GM18858 (cell line): ENCODE measurements at regions not wholly inside any gene's neighbourhood (a gene's known extent, or its start where the extent isn't known, plus 50 kb on each side); places are given as distances from the start of the nearest gene placed in this dataset.

Source experiments
- ATAC-seq: cut with Tn5 transposase; IDR thresholded peaks from one replicate; pipeline ENCODE4 v1.9.1; 2021; ENCODE audit not compliant: unreplicated experiment

DNA sequence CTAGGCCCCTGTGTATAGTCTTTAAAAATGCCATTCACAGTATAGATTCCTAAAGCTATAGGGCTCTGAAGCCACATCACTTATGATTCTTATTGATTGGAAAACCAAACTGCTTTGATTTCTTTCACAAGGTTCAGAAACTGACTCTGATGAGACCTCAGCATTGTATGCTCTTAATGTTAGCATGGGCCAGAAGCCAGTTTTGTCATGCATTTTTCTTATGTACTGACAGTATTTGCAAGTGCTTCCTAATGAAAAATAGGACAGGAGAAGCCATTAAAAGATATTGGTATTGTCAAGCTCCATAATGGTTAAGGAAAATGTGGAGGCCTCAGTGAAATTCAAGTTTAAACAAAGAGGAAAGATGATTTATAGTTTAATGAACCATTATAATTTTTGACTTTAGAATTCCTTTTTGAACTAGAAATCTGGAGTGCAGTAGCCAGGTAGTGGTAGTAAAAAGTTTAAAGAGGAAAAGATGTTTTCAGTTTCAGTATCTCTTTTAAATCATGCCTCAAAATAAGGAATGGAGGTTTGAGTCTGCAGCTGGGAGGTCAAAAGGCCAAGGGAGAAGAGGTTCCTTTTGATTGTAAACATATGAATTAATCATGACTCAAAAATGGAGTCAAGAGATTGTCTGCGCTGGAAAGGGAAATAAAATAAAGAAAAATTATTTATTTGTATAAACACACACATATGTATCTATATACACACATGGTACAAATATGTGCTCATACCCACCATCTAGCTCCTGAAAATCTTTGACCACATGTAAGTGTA lies 388.1 kb upstream of the PRICKLE1 start:
- no peak for ATAC-seq

DNA sequence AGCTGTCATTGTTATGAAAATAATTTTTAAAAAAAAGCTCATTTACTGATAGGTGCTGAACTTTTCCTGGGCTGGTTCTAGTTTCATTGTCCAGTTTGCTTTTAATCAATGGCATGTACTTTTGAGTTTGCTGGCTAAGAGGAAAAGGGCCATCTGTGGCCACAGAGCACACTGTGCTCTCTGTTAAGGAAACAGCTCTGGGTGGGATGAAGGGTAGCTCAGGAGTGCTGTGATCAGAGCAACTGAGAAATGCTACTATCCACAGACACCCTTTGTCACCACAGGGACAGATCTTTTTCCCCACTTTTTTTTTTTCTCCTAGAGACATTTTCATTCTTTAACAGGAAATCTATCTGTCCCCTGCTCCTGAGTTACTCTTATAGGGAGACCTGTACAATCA lies 387.1 kb upstream of the PRICKLE1 start:
- ATAC-seq: no peak

DNA sequence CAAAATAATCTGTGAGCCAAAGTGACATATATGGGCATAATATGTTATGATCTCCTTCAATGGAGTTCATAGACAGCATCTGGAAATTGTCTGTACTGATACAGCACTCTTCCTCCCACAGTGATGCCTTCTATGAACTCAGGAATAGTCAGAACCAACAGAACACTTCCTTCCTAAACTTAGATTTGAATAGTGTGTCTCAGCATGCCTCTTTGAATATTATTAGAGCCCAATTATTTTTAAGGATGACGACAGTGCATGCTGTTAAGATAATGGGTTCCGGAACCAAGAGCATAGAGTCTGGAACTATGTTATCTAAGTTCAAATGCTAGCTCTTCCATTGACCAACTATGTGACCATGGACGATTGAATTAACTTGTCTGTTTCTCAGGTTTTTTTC lies 386.6 kb upstream of the PRICKLE1 start:
- ATAC-seq: no peak

DNA sequence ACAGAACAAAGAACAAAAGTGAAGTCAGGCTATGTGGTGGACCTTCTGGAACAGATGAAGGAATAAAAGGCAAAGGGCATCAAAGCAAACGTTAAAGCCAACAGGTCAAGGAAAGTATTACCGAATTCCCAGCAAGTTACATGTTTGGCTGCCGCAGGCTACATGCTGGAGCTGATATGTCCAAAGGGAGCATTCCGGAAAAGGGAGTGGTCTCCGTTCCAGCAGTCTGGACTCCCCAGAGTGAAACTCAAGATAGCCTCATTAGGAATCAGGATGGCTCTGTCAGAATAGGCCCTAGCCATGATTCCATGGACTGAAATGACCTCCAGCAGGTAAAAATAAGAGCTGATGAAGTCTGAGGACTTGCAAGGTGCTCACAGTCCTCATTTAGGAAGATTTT lies 379.8 kb upstream of the PRICKLE1 start:
- ATAC-seq: no peak

DNA sequence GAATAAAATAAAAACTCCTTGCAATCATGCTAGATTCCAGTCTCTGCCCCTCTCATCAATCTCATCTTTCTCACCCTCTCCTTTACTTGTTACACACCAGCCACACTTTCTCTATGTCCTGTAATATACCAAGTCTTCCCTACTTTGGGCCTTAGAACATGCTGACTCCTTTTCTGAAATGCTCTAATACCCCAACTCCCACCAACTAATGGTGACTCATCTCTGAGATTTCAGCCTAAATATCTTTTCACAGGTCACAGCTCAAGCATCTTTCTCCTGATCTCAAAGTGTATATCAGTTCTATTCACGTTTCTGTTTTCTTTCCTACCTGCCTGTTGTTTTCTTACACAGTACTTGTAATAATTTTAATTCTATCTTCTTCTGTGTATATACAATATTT lies 378.9 kb upstream of the PRICKLE1 start:
- no peak for ATAC-seq

DNA sequence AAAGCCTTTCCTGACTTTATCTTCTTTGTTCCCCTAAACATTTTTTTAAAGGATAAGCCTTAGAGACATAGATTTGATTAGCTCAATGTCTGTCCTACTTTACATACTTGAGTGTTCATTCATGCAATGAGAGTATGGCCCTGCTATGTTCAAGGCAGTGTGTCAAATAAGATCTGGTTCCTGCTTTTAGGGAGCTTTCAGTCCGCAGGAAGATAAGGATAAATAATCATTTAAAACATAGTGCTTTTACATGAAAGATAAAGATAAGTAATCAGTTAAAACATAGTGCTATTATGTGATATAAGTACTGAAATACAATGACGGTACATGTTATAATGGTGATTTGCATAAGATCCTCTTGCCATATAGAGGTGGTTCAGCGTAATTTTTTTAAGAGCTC lies 378.3 kb upstream of the PRICKLE1 start:
- ATAC-seq: no peak

DNA sequence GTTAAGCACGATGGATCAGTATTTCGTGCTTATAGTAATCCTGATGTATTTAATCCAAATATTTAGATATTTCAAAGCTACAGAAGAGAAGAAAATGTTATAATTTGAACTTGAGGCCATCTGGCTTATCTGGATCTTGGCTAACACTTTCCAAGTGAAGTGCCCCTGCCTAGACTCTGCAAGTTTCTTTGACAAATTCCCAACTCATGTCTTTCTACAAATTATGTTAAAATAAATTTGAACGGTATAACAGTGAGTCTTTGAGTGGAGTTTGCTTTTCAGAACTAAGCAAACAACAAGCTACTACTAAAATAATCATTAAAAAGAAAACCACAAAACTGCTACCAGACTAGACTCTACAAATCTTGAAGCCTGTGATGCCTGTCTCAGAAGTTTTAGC lies 374.4 kb upstream of the PRICKLE1 start:
- no peak for ATAC-seq

DNA sequence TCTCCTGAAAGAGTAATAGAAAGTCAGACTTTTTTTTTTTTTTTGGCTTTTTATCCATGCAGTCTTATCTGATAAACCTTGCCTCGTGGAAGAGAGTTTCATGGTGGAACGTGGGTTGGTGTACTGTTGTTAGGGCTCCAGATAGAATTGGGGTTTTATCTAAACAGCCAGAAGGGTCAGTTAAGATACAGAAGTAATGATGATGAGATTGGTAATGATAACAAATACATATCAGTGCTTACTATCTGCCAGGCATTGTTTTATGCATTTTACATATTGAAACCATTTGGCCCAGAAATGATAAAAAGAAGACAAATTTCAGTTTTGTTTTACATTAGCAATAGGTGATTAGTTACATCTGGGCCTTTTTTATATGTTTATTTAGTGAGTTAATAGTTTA lies 372.8 kb upstream of the PRICKLE1 start:
- no peak for ATAC-seq

DNA sequence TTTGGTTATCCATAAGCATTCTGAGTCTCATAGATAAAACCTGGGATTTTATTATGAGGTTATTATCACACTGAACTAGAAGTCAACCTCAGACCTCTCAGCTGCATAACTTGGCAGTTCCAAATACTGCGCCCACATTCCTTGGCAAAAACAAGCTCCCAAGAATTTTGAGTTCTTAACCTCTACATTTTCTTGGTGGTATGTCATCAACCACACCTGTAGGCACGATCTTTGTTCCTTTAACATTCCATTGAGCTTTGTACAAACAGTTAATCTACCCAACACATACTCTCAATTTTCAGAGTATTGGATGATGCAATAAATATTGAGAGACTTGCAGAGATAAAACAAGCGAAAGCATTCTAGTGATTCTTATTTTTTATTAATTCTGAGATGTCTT lies 371.8 kb upstream of the PRICKLE1 start:
- no peak for ATAC-seq

DNA sequence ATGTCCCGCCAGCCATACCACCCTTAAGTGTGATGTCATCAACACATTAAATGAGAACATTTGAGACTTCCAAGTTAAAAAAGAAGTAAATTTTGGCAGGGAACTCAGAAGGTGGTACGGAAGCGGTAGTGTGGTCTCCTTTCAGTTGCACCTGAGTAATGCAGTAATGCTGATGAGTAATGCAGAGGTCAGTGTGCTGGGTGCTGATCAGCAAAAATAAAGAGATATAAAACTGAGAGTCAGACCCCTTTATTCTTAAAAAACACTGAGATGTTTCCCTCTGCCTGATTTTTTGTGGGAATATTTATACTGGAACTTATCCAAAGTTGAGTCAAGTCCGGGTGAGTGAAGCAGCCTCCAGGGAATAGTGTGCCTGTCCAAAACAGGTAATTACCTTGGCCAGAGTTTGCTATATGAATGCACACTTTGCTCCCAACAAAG lies 370.6 kb upstream of the PRICKLE1 start:
- ATAC-seq: no peak

DNA sequence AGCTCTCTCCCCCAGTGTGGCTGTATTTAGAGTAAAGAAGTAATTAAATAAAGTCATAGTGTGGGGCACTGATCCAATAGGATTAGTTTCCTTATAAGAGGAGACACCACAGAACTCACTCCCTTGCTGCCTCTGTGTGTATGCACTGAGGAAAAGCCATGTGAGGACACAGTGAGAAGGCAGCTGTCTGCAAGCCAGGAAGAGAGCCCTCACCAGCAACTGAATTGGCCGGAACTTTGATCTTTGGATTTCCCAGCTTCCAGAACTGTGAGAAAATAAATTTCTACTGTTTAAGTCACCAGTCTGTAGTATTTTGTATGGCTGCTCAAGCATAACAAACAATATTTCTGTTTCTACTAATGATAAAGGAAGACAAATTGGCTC lies 368.7 kb upstream of the PRICKLE1 start:
- ATAC-seq: no peak

DNA sequence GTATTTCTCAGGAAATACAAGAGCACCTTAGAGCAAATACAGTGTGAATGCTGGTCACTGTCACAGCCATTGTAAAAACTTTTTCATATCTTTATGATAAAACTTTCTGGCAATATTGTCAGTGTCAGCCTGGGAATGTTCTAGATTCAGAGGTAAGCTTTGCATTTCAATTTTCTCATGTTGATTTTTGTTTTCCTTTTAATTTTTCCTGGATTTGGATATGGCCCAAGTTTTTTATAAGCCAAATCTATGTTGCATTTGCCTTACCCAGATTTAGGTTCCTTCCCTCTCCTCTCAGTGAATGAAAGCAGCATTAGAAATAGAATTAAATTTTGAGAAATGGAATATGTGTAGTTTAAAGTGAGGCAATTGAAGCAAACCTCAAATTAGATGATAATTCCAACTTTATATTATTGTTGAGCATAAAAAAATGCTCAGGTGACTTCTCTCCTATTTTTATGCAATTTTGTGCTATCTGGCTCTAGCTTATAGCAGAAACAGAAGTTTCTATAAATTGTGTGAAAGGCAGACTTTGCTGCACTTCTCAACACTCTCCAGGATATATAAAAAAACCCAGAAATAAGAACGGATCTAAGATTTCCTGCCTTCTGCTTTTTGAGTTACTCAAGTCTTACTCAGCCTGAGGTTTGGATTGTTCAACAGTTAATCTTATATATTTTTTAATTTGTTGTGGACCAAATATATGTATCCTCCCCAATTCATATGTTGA lies 368.2 kb upstream of the PRICKLE1 start:
- no peak for ATAC-seq

DNA sequence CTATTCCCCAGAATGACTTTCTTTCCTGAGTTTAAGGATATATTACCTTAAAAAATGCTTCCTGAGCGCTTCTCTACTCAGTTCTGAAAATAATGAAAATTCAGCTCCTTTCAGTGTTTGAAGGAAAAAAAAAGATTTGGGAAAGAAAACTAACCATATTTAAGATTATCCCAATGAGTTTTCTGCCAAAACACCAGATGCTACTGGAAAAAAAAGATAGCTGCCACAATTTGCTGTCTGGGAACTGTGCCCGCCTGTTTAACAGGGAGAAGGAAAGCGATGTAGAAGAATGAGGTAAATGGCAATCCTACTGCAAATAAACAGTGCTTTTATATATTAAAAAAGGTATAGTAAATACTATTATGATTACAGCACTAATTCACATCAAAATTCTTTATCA lies 367.6 kb upstream of the PRICKLE1 start:
- no peak for ATAC-seq

DNA sequence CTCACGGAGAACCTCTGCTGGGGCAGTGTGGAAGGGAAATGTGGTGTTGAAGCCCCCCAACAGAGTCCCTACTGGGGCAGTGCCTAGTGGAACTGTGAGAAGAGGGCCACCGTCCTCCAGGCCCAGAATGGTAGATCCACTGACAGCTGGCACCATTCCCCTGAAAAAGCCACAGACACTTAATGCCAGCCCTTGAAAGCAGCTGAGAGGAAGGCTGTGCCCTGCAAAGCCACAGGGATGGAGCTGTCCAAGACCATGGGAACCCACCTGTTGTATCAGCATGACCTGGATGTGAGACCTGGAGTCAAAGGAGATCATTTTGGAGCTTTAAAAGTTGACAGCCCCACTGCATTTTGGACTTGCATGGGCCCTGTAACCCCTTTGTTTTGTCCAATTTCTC lies 363.5 kb upstream of the PRICKLE1 start:
- no peak for ATAC-seq

DNA sequence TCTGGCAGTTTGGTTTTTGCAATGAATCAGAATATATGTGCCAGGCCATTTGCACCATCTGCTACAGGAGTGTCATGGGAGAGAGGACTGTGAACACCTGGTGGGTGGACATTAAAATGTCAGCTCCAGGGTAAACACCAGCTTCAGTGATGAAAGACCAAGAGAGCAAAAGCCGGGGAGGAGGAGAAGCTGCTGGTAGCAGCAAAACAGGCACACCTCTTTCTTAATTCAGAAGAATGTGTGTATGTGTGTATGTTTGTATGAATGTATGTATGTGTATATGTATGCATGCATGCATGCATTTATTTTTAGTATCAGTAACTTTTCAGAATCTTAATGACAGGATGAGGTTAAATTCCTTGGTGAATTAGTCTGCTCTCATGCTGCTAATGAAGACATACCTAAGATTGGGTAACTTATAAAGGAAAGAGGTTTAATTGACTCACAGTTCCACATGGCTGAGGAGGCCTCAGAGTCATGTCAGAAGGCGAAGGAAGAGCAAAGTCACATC lies 357.4 kb upstream of the PRICKLE1 start:
- no peak for ATAC-seq

DNA sequence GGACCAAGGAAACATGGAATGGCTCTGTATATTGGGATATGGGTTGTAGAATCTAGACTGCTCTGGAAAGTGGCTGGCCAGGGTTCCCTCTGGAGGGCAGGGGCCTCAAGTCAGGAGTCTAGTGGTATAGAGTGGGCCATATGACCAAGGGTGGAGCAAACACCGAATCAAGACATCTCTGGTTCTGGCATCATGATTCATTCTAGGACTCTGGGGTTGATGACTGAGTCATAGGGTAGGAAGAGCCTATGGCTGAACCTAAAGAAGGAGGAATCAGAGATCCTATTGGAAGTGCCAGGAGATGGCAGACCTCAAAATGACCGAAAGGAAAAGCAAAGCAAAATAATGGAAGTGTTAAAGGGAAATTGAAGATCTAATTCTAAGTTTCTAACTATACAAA lies 356.4 kb upstream of the PRICKLE1 start:
- ATAC-seq: no peak

DNA sequence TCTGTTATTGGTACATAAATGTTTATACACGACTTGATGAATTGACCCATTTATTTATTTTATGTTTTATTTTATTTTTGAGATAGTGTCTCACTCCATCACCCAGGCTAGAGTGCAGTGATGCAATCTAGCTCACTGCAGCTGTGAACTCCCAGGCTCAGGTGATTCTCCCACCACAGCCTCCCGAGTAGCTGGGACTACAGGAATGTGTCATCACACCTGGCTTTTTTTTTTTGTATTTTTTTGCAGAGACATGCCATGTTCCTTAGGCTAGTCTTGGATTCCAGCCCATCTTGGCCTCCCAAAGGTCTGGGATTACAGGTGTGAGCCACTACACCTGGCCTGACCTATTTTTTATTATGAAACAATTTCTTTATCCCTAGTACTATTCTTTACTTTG lies 355.0 kb upstream of the PRICKLE1 start:
- no peak for ATAC-seq

DNA sequence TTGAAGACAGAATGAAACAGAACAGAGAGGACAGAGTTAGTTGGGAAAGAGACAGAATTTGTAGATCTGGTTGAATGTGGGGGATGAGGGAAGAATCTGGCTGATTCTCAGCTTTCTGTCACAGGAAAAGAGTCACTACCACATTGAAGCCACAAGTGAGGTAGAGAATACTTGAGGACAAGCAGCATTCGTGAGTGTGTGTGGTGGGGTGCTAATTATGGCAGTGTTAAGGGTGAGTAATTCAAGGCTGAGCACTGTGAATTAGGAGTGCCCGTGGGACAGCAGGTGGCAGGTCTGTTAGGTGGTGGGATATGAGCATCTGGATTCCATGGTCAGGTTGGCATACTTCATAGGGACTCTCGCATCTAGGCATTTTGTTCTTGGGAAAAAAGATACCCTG lies 347.4 kb upstream of the PRICKLE1 start:
- ATAC-seq: no peak

DNA sequence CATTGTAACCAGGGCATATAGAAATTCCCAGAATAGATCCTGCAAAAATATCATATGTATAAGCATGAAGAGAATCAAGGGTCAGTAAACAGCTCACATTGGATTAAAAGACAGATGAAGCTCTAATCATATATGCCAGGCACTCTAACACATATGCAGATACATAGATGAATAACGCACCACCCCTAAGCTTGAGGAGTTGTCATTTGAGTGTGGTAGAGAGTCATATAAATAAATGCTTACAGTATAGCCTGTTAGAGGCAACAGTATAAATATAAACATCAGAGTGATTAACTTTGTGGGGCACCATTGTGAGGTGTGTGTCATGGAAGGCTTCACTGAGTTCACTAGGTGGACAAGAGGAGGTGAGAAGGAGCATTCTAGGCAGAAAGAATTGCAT lies 346.7 kb upstream of the PRICKLE1 start:
- no peak for ATAC-seq

DNA sequence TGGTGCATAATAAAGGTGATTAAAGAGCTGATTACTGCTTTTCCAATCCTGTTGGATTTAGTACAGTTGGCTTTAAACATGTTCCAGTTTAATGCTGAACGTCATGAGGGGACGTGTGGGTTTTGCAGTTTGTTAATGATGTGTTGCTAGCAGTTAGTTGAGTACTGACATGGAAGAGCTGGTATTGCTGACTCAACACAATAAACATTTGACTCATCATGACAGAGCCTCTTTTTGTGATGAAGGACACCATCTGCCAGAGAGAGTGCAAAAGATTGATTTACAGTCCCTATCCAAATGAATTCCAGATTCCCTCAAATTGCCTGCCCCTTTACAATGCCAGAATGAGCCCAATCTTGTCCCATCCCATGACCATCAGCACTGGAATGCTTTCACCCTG lies 346.2 kb upstream of the PRICKLE1 start:
- ATAC-seq: no peak

DNA sequence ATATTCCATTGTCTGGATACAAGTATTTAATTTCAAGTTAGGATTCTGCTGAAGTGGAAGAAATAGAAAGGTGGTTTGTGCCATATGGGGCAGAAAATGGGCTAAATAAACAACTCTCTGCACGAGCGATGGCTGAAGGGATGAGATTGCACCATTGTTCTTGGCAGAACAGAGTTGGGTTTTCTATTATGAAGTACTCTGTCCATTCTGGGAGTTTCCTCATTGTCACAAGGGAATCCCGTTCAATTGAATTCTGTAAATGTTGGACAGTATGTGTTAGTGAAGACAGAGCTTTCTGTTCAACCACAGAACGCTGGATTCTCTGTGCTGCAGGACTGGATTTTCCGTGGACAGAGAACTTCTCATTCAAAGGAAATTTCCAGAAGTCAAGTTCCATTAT lies 345.5 kb upstream of the PRICKLE1 start:
- no peak for ATAC-seq

DNA sequence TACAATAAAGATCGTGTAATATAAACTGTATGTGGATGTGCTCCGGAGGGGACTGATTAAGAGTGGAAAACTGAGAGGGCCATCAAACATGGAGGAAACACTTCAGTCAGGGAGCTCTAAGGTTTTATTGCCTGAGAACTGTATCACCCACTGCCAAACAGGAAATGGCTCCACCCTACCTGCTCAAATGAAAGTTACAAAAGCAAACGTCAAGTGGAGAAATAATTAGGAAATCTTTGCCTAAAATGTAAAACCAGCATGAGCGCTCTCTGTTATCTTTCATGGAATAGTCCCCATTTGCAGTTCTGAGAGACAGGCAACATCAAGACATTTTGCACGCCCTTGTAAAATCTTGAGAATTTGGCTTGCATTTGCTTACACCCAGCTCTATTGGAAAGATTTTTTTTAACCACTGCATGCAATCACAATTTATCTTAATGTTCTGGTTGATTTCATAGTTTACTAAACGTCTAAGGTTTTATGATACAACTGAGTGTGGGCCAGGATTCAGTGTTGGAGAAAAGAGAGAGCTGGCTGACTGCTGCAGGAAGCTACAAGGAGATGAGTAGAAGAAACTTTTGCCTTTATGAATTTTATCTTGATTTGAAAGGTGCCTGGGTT lies 344.0 kb upstream of the PRICKLE1 start:
- ATAC-seq: no peak
